GM10248 (cell line): ENCODE measurements at regions not wholly inside any gene's neighbourhood (a gene's known extent, or its start where the extent isn't known, plus 50 kb on each side); places are given as distances from the start of the nearest gene placed in this dataset.

Experiments
- CTCF ChIA-PET: fragments of 300-600 bp; sonication (Branson Sonifier 250); formaldehyde crosslinking; extraction: SDS; loops from one replicate; lab custom pipeline; 2021; ENCODE audit warnings: antibody characterized with exemption; lab: Yijun Ruan, JAX
- POLR2A ChIA-PET: fragments of 350-650 bp; sonication (Branson Sonifier 250); formaldehyde crosslinking; extraction: SDS; loops from one replicate; lab custom pipeline; 2020; ENCODE audit warnings: antibody characterized with exemption; lab: Yijun Ruan, JAX
- DNase-seq: peaks from one replicate; pipeline ENCODE4 v3.0.0; 2012; ENCODE audit errors: extremely low spot score
- CTCF ChIP-seq: IDR thresholded peaks from 2 replicates; pipeline ENCODE4 v1.5.1; 2012; ENCODE audit warnings: mild to moderate bottlenecking, low read depth; ENCODE audit errors: extremely low read depth, missing control alignments, control extremely low read depth

- no peak for TF ChIP-seq CTCF
- CTCF ChIA-PET: interaction anchor here (2.1 kb wide), 1 partner anchor 10 kb away, joined by 9 read pairs; no protein-coding TSS in a partner anchor
- POLR2A ChIA-PET: no interaction called here
- DNase-seq: no peak
These were observed 386.0 kb upstream of the FAT1 start for GRCh38 chr4:187109636-187110035.

GRCh38 chr4:187118166-187118565, 394.5 kb upstream of the FAT1 start:
- POLR2A ChIA-PET: no interaction called here
- CTCF ChIA-PET: no interaction called here
- TF ChIP-seq CTCF: no peak
- DNase-seq: no peak

- no peak for TF ChIP-seq CTCF
- ChIA-PET CTCF (no interaction called here), POLR2A (no interaction called here)
- no peak for DNase-seq
These were observed 395.0 kb upstream of the FAT1 start for GRCh38 chr4:187118602-187119120.

- no peak for TF ChIP-seq CTCF
- CTCF ChIA-PET: interaction anchor here (1.4 kb wide), 1 partner anchor 9 kb away, joined by 6 read pairs; no protein-coding TSS in a partner anchor
- no peak for DNase-seq
- POLR2A ChIA-PET: no interaction called here
These were observed 400.7 kb upstream of the FAT1 start for GRCh38 chr4:187124331-187124730.

GRCh38 chr4:187125062-187125461, 401.4 kb upstream of the FAT1 start:
- CTCF ChIA-PET: interaction anchor here (0.8 to 1.4 kb wide), 2 partner anchors 10 to 18 kb away, joined by 3 to 6 read pairs; no protein-coding TSS in a partner anchor
- no peak for DNase-seq
- no peak for TF ChIP-seq CTCF
- POLR2A ChIA-PET: no interaction called here

GRCh38 chr4:187127456-187127855, 403.8 kb upstream of the FAT1 start:
- no peak for DNase-seq
- POLR2A ChIA-PET: no interaction called here
- TF ChIP-seq CTCF: no peak
- CTCF ChIA-PET: no interaction called here
